ENCODE measurements at regions not wholly inside any gene's neighbourhood (a gene's known extent, or its start where the extent isn't known, plus 50 kb on each side); places are given as distances from the start of the nearest gene placed in this dataset.

DNA sequence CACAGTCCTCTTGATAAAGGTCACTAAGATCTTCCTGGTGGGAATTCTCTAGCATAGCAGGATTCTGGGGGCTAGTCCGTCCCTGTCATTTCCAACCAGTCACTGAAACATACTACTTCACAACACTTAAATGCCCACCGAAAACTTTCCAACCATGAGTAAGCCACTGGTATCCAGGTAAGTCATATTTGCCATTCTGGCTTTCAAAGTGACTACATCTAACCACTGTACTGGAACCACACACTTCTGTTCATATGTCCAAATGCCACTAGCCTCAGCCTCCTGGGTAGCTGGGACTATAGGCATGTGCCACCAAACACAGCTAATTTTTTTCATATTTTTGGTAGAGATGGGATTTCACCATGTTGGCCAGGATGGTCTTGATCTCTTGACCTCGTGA is 64.3 kb upstream of the VANGL1 start:
- no peak for DNase-seq (ENCODE audit: low read depth in 2 of 2)

DNA sequence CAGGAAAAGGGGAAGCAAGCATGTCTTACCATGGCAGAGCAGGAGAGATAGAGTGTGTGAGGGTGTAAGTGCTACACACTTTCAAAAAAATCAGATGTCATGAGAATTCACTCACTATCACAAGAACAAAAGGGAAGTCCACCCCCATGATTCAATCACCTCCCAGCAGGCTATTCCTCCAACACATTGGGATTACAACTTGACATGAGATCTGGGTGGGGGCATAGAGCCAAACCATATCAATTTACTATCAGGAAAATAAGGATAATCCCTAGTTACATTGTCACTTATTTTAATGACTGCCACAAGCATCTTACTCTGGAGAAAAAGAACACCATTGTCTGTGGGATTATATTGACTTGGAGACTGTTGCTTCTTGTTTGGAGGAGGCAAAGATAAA is 66.1 kb upstream of the VANGL1 start:
- DNase-seq (ENCODE audit: low read depth in 2 of 2), result no peak

DNA sequence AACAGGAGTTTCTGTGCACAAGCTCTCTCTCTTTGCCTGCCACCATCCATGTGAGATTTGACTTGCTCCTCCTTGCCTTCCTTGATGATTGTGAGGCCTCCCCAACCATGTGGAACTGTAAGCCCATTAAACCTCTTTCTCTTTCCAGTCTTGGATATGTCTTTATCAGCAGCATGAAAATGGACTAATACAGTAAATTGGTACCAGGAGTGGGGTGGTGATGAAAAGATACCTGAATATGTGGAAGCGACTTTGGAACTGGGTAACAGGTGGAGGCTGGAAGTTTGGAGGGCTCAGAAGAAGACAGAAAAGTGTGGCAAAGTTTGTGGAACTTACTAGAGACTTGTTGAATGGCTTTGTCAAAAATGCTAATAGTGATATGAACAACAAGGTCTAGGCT is 69.1 kb upstream of the VANGL1 start:
- no peak for DNase-seq (ENCODE audit: low read depth in 2 of 2)

DNA sequence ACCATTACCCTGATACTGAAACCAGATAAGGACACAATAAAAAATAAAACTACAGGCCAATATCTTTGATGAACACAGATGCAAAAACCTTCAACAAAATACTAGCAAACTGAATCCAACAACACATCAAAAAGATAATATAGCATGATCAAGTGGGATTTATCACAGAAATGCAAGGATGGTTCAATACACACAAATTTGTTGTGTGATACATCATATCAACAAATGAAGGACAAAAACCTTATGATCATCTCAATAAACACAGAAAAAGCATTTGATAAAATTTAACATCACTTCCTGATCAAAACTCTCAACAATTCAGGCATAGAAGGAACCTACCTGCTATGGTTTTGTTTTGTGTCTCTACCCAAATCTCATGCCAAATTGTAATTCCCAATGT is 74.3 kb upstream of the VANGL1 start:
- DNase-seq (ENCODE audit: low read depth in 2 of 2), result no peak

DNA sequence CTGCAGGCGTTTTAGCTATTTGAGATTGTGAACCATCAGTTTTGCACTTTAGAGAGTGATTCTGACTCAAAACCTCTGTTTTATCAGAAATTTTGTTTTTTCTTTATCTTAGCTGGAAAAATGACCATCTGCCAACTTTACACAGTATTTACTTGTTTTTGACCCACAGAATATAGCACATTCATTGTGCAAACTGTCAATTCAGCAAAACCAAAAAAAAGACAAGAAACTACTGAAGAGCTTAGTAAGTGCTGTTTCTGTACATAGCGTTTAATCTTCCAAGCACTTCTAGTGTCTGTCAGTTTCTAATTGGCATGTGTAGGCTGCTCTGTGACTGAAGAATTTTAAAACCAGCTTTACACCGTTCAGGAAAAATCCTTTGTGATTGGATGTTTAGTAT is 76.0 kb upstream of the VANGL1 start:
- no peak for DNase-seq (ENCODE audit: low read depth in 2 of 2)

DNA sequence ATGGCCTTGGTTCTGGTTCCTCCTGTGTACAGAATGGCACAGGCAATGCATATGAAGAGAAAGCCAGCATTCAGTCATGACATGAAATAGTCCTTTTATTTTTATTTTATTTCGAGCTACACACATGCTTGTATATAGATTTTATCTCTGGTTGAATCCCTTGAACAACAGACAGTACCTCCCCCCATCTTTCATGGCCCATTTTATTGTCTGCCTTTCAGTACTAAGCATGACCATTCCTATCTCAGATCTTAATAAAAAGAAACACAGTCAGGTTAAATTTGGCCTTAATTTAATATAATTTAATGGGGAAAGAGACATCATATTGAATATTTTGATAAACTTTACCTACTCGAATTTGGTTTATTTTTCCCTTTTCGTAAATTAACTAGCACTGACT is 76.4 kb upstream of the VANGL1 start:
- no peak for DNase-seq (ENCODE audit: low read depth in 2 of 2)

DNA sequence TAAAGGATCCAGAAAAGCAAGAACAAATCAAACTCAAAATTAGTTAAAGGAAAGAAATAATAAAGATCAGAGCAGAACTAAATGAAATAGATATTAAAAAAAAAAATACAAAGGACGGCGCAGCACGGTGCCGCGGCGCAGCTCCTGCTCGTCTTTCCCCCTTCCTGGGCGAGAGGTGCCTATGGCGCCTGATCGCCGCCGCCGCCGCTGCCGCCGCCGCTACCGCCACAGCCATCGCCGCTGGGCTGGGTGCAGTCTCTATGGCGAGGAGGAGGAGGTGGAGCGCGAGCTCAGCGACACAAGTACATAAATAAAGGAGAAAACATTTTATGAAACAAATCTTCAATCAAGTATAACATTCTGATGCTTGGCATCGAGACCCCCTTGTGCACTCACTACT is 77.6 kb upstream of the VANGL1 start:
- no peak for DNase-seq (ENCODE audit: low read depth in 2 of 2)

DNA sequence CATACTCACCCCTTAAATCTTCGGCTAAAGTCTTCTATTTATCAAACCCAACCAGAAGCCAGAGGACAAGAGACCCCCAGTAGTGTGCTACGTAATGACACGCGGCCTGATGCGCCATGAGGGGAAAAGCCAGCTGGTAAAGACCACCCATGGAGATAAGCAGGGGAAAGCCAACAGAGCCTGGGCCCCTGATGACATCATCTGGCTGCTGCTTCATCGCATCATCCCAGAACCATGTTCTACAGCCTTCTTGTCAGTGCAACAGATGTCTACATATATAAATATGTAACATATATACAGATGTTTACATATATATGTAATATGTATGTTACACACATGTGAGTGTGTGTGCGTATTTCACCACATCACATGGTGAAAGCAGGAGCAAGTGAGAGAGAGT is 81.7 kb upstream of the VANGL1 start:
- no peak for DNase-seq (ENCODE audit: low read depth in 2 of 2)

DNA sequence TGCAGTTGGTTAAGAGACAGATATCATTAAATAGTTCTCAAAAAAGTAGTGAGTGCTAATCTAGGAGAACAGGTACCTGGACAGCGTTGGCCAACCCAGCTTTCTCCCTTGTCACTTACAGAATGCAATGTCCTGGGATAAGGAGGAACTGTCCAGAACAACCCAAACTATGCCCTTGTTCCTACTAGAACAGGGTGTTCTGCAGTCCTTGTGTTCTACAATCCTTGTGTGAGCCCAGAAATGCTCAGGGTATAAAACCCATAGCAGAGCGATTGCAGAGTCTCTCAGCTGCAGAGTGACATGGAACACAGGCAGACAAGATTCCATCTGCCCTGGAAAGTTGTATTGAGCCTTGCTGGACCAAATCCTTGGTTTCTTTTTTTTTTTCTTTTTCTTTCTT is 83.5 kb upstream of the VANGL1 start:
- no peak for DNase-seq (ENCODE audit: low read depth in 2 of 2)

DNA sequence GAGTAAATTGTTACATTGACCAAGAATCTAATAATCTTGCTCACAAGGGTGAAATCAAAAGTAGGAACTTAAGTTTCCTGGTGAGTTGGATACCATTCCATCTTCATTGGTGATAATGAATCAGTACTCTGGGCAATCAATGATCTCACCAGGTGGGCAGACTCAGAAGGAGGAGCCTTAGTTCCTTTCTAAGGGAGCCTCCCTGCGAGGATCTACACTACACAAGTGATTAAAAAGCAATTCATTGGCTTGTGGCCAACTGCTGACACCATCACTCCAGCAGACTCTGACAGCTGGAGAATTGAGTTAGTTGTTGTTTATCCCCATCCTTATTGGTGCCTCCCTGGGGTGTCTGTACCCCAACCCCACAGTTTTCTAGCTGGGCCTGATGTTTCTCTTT is 84.1 kb upstream of the VANGL1 start:
- DNase-seq (ENCODE audit: low read depth in 2 of 2), result no peak

DNA sequence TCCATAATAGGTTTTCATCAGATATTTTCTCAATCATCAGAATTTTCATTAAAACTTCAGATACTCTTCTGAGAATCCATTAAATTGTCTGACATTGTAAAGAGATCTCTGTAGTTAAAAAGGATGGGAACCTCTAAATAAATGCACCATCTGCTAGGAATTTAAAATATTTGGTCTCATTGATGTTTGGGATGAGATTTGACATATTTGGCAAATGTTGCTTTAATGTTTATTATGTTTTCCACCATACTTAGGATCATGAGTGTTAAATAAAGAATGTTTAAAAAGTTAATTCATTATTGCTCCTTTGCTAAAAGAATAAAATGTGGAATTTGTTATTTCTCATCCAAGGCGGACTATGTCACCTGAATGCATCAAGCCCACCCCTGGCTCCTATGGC is 85.5 kb upstream of the VANGL1 start:
- DNase-seq (ENCODE audit: low read depth in 2 of 2), result no peak

DNA sequence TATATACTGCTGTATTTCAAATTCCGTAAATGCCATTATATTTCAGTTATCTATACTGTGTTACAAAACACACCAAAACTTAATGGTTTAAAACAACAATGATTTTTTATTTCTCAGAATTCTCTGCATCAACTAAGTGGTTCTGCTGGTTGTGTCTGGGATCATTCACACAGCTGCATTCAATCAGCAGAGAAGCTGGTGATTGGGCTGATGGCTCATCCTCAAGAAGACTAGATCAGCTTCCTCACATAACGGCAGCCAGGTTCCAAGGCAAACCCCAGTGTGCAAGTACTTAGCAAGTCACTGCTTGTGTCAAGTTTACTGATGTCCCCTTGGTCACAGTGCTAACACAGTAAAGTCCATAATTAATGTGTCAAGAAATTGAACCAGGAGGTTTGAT is 86.3 kb upstream of the VANGL1 start:
- DNase-seq (ENCODE audit: low read depth in 2 of 2), result no peak

DNA sequence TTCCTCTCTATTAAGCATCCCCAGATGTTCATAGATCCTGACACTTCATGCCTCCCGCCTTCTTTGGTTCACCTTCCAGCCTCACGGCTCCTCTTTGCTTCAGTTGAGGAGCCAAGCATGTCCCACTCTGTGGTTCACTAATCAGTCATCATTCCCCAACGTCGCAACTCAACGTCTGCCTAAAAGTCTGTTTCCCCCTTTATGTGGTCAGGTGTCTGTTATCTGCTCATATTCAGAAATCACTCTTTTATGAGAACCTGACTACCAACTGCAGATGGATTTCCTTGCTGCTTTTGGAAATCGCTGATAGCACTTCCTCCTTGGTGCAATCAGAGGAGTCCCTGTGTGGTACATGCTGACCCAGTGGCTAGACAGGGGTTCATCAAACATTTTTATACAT is 94.1 kb upstream of the VANGL1 start:
- no peak for DNase-seq (ENCODE audit: low read depth in 2 of 2)

DNA sequence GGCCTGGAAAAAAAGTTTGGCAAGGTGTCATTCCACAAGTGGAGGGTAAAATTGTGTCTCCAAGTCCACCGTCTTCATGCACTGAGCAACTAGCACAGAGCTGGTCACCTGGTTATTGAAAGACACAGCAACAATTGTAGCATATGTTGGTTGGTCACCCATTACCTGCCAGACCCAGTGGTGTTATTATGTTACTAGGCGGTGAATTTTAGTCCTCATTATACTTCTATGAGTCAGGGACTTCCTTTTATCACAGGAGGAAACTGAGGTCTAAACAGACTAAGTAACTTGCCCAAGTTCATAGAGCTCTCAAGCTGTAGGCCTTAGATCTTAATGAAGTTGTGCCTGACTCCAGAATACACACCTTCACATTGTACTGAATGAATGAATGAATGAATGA is 94.9 kb upstream of the VANGL1 start:
- no peak for DNase-seq (ENCODE audit: low read depth in 2 of 2)

DNA sequence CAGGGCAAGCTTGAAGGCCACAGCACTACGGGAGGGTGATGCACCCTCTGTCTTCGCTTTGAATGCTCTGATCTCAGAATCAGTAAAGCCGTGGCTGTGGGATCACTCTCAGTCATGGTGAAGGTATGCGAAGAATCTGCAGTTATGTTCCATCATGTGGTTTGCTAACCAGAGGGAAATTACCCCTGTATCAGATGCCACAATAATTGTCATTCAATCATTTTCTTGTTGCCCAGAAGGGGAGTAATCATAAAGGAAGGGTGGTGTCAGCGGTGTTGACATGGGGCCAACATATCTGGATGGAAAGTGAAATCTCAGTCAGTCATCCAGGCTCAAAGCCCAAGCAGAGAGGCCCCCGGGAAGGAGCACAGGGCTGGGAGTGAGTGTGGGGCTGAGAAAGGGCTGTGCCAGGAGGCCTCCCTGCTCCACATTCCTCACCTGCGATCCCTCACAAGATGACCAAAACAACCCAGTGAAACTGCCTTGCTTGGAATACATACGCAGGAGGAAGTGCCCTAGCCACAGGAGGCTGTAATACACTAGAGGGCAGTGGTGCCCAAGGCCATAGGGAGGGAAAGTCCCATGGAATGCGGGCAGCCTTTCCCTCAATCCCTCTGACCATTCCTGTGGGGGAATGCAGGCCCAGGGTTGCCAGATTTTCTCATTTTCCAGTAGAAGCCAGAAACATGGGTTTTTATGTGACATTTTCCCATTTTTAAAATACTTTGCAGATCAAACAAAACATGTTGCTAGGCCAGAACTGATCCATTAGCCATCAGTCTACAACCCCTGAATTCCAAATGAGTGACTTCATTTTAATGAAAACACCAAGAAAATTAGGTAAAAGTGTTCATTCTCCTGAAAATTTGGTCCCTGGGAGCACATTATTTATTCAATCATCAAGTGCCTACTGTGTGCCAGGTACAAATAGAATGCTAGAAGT is 95.7 kb upstream of the VANGL1 start:
- no peak for DNase-seq (ENCODE audit: low read depth in 2 of 2)

DNA sequence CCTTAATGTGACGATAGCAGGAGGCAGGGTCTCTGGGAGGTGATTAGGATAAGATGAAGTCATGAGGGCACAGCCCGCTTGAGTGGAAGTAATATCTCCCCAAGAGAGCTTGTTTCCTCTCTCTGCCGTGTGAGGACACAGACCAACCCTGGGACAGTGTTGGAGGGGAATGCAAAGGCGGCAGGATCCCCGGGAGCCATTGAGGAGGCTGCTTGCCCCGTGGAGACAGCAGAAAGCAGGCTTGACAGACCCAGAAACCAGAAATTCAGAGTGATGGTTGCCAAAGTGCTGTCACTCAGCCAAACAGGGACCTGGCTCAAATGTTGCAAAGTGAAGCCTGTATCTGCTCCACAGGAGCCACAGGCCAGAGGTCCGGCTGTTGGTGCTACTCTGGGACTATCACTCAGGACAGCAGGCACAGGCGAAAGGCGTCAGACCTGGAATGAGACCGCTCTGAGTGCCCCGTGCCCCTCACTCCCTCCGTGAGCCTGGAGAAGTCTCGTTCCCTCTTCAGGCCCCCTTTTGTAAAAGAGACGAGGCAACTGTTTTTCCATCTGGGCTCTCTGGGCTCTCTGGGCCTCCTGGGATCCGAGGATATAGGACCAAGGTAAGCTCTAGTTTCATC is 96.6 kb upstream of the VANGL1 start:
- no peak for DNase-seq (ENCODE audit: low read depth in 2 of 2)

DNA sequence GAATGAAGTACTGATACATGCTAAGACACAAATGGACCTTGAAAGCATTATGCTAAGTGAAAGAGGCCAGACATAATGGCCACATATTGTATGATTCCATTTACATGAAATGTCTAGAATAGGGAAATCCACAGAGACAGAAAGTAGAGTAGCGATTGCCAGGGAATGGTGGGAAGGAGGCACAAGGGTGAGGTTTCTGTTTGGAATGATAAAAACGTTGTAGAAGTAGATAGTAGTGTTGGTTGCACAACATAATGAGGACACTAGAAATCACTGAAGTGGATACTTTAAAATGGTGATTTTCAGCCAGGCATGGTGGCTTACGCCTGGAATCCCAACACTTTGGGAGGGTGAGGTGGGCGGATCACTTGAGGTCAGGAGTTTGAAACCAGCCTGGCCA is 97.6 kb upstream of the VANGL1 start:
- DNase-seq (ENCODE audit: low read depth in 2 of 2), result no peak

DNA sequence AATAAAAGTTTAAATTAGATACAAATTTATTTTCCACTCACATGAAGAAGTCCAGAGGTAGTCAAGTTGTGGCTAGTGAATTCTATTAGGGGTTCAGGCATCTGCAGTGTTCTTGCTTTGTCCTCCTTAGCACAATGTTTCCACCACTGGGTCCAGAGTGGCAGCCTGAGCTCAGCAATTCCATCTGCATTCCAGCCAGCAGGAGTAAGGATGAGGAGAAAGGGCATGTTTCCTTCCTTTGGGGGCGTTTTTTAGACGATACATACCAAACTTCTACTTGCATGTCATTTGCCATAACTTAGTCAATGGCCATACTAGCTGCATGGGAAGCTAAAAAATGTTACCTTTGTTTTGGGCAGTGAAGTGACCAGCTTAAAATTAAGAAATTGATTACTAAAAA is 98.5 kb upstream of the VANGL1 start:
- DNase-seq (ENCODE audit: low read depth in 2 of 2), result no peak

DNA sequence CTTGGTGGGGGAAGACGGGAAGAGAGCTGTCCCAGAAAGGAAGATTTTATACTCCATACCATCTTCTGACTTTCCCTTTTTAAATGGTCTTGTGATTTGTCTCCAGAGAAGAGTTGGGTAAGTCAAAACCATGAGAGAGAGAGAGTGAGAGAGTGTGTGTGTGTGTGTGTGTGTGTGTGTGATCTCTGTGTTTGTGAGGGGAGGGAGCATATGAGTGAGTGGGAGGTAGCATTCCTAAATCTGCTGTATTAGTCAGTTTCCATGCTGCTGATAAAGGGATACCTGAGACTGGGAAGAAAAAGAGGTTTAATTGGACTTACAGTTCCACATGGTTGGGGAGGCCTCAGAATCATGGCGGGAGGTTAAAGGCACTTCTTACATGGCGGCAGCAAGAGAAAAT is 102.0 kb upstream of the VANGL1 start:
- no peak for DNase-seq (ENCODE audit: low read depth in 2 of 2)

DNA sequence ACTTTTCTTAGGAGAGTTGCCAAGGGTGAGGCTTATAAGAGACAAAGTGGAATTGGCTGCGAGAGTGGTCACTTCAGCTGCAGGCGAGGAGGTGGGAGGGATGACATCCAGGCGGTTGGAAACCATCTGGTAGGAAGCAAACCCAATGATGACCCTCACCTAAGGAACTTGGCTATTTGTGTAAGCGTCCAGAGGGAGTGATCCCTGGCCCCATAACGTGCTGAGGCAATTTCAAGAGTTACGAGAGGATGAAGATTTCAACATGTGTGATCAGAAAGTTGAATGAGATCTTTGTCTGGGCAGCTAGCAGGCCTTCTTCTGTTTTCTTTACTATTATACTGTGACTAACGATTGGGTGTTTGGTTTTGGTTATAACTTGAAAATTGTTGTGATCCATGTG is 102.7 kb upstream of the VANGL1 start:
- no peak for DNase-seq (ENCODE audit: low read depth in 2 of 2)

DNA sequence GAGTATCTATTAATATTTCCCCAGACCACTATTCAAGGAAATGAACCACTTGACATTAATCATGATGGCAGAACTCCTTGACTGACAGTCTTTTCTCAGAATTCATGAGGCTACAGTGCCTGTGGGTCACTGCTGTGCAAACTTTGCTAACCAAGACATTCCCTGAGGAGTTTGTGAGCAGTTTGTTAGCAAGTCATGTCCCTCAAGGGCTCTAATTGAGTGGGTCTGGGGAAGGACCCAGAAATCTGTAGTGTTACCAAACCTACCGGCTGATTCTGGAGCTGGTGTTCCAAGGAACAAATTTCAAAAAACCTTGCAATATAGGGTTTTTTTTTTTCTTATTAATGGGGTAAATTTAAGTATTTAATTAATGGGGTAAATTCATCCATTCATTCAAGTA is 103.2 kb upstream of the VANGL1 start:
- DNase-seq (ENCODE audit: low read depth in 2 of 2), result no peak

DNA sequence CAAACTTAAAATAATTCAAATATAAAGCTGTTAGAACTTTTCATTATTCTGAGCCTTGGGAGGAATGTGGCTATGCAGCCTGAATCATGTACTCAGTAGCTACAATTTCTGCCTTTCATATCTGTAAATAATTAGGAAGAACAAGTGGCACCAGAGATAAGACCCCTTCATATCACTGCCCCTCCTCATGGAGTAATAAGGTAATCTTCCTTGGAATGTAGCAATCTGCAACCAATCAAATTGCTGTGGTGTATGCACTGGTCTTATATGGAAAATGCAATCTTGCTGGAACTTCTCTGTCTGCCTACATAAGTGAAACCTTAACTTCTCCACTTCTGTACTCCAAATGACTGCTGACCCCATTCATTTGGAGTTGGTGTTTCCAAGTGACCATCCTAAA is 104.4 kb upstream of the VANGL1 start:
- DNase-seq (ENCODE audit: low read depth in 2 of 2), result no peak

DNA sequence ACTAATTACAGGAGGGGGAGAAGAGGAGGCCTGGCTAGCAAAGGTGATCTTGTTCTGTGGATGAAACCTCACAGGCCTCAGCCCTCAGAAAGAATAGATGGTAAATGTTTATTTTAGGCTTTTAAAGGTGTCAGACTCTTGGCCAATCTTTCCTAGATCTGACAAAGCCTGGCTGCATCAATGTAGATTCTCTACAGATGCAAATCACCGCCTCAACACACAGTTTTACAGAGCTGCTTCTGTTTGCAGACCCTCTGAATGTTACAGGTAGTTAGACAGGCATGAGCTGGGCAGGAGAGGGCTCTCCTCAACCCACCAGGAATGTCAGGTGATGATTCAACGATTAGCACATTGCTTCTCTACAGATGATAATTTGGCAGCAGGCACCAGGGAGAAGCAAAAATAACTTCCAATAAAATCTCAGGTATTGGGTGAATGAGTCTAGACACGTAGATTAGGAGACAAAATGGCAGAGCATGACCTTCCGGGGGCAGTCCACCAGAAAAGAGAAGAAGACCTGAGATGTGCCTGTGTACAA is 105.4 kb upstream of the VANGL1 start:
- no peak for DNase-seq (ENCODE audit: low read depth in 2 of 2)

All from activated CD4-positive, alpha-beta T cell treated with anti-CD3 and anti-CD28 coated beads for 24 hours (primary cell).